Activated CD4-positive, alpha-beta T cell treated with anti-CD3 and anti-CD28 coated beads for 36 hours (primary cell): ENCODE measurements at regions not wholly inside any gene's neighbourhood (a gene's known extent, or its start where the extent isn't known, plus 50 kb on each side); places are given as distances from the start of the nearest gene placed in this dataset.

Experiments used
- ATAC-seq: fragments of 200-7000 bp; cut with Tn5 transposase; one replicate; pipeline ENCODE4 v1.10.0; 2021; ENCODE audit warnings: mild to moderate bottlenecking, moderate library complexity
- CTCF ChIA-PET: fragments of 350-600 bp; sonication (Branson Sonifier 250); formaldehyde crosslinking; loops from one replicate; lab custom pipeline; 2021; ENCODE audit warnings: antibody characterized with exemption; lab: Charles Lee
- POLR2A ChIA-PET: fragments of 350-600 bp; sonication (Branson Sonifier 250); formaldehyde crosslinking; loops from one replicate; lab custom pipeline; 2021; ENCODE audit warnings: antibody characterized with exemption, inconsistent platforms; lab: Charles Lee
- DNase-seq: peaks from one replicate; pipeline ENCODE4 v3.0.0-alpha.2; 2020
- H3K27ac Mint-ChIP-seq: one replicate; pipeline ENCODE4 v1.8.0; 2021; ENCODE audit warnings: mixed read lengths
- H3K27me3 Mint-ChIP-seq: one replicate; pipeline ENCODE4 v1.8.0; 2021; ENCODE audit warnings: mixed read lengths
- H3K36me3 Mint-ChIP-seq: one replicate; pipeline ENCODE4 v1.8.0; 2021; ENCODE audit warnings: low read depth, mixed read lengths
- H3K4me1 Mint-ChIP-seq: one replicate; pipeline ENCODE4 v1.8.0; 2021; ENCODE audit warnings: mixed read lengths
- H3K4me3 Mint-ChIP-seq: one replicate; pipeline ENCODE4 v1.8.0; 2021; ENCODE audit warnings: mild to moderate bottlenecking, moderate library complexity, mixed read lengths
- H3K9me3 Mint-ChIP-seq: one replicate; pipeline ENCODE4 v1.8.0; 2021; ENCODE audit warnings: low read depth, mixed read lengths
- intact Hi-C, 2 experiments: fragments of 100-400 bp; cut with DNase I in 1 of 2; cut with micrococcal nuclease in 1 of 2; formaldehyde crosslinking; loops; one replicate each; pipeline versions ENCODE4 v1.14.2 to v1.15.1; 2022 to 2024; cut with DNase I, micrococcal nuclease

- H3K4me3 Mint-ChIP-seq: no peak overlapping the region
- POLR2A ChIA-PET: no interaction called here
- peaks cover 6% of the 10 kb centered on the region for H3K27me3 Mint-ChIP-seq
- intact Hi-C loops: no loop called here
- no peak overlapping the region for H3K27ac Mint-ChIP-seq
- no peaks in the 10 kb centered on the region for H3K4me1 Mint-ChIP-seq
- no peak for ATAC-seq
- H3K36me3 Mint-ChIP-seq: no peaks in the 10 kb centered on the region
- CTCF ChIA-PET: interaction anchor here (0.7 kb wide), 1 partner anchor 432 kb away, joined by 3 read pairs; no protein-coding TSS in a partner anchor
- no peaks in the 10 kb centered on the region for H3K9me3 Mint-ChIP-seq
- DNase-seq: no peak
These were observed 50.5 kb upstream of the OLFM1 start for GRCh38 chr9:135036861-135037465.

GRCh38 chr9:135037521-135038250, 49.8 kb upstream of the OLFM1 start:
- POLR2A ChIA-PET: no interaction called here
- no peaks in the 10 kb centered on the region for H3K36me3 Mint-ChIP-seq
- peaks cover 6% of the 10 kb centered on the region for H3K27me3 Mint-ChIP-seq
- intact Hi-C loops: no loop called here
- H3K4me1 Mint-ChIP-seq: no peaks in the 10 kb centered on the region
- H3K27ac Mint-ChIP-seq: no peak overlapping the region
- no peak for DNase-seq
- CTCF ChIA-PET: no interaction called here
- no peaks in the 10 kb centered on the region for H3K9me3 Mint-ChIP-seq
- H3K4me3 Mint-ChIP-seq: no peak overlapping the region
- no peak for ATAC-seq
